Sigmoid colon (tissue), 4 donors: ENCODE measurements at regions not wholly inside any gene's neighbourhood (a gene's known extent, or its start where the extent isn't known, plus 50 kb on each side); places are given as distances from the start of the nearest gene placed in this dataset.

Experiments
- EP300 ChIP-seq, 4 donors: sonication (generic); formaldehyde crosslinking; IDR thresholded peaks; one replicate each; pipeline ENCODE4 v1.6.1; 2017; ENCODE audit warnings: antibody characterized with exemption in 4 of 4
- POLR2A ChIP-seq, 2 donors: fragments of 450-650 bp; IDR thresholded peaks; one replicate each; pipeline ENCODE4 v1.6.1; 2016; ENCODE audit warnings: antibody characterized with exemption in 2 of 2, mild to moderate bottlenecking in 2 of 2, moderate library complexity in 2 of 2
- TF ChIP-seq, protein P1 (sequence below), 4 experiments: fragments of 450-650 bp in 3 of 4; fragments of 200-600 bp in 1 of 4; IDR thresholded peaks; one replicate each; pipeline ENCODE4 v1.5.1; 2016 to 2019; ENCODE audit warnings: antibody characterized with exemption in 4 of 4, mild to moderate bottlenecking in 3 of 4, moderate library complexity in 2 of 4

DNA sequence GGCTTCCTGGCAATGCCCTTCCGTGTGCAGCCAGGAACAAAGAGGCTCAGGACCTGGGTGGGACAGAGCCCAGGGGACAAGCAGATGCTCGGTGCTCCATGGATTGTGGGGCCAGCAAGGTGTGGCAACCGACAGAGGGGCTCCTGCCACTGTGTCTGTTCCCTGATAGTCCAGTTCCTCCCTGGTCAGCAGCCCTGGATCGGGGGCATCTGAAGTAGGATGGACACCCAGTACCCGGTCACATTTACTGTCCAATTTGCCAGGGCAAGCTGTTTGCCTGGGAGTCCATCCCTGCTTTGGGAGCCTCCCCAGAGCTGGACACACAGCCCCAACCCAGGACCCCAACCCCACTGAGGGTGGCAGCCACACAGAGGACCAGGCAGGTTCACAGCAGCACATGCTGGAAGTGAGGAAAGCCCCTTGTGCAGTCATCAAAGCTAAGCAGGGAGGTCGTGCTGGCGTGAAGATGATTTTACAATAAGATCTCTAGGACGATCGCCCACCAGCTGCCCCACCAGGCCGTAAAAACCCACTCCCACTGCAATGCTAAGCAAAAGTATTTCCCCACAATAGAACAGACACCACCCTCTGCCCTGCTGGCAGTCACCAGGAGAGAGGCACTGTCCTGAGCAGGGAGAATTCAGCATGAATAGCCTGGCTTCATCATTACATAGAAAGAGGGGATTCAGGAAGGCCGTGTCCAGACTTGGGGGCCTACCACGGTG lies 141.7 kb downstream of the NDUFA10 start:
- TF ChIP-seq, protein P1, sequence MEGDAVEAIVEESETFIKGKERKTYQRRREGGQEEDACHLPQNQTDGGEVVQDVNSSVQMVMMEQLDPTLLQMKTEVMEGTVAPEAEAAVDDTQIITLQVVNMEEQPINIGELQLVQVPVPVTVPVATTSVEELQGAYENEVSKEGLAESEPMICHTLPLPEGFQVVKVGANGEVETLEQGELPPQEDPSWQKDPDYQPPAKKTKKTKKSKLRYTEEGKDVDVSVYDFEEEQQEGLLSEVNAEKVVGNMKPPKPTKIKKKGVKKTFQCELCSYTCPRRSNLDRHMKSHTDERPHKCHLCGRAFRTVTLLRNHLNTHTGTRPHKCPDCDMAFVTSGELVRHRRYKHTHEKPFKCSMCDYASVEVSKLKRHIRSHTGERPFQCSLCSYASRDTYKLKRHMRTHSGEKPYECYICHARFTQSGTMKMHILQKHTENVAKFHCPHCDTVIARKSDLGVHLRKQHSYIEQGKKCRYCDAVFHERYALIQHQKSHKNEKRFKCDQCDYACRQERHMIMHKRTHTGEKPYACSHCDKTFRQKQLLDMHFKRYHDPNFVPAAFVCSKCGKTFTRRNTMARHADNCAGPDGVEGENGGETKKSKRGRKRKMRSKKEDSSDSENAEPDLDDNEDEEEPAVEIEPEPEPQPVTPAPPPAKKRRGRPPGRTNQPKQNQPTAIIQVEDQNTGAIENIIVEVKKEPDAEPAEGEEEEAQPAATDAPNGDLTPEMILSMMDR (IDR thresholded peaks at IDR 0.05), result no peak
- TF ChIP-seq POLR2A (IDR thresholded peaks at IDR 0.05), result no peak
- TF ChIP-seq EP300 (IDR thresholded peaks at IDR 0.05), result no peak
